Caco-2 (cell line): ENCODE measurements at regions not wholly inside any gene's neighbourhood (a gene's known extent, or its start where the extent isn't known, plus 50 kb on each side); places are given as distances from the start of the nearest gene placed in this dataset.

Experiments
- BruUV-seq: library from RNA; stranded (reverse); fragments of 400-500 nt; replicated peaks from 2 replicates; lab custom pipeline; 2021; lab: Mats Ljungman, UMichigan
- CTCF ChIA-PET: fragments of 300-600 bp; sonication (Branson Sonifier 250); formaldehyde crosslinking; loops from one replicate; lab custom pipeline; 2022; ENCODE audit warnings: antibody characterized with exemption; lab: Charles Lee
- POLR2A ChIA-PET: fragments of 300-600 bp; sonication (Branson Sonifier 250); formaldehyde crosslinking; loops from one replicate; lab custom pipeline; 2022; ENCODE audit warnings: antibody characterized with exemption; lab: Charles Lee
- DNase-seq, 2 experiments: peaks; one replicate each; pipeline versions ENCODE4 v3.0.0 to v3.0.0-alpha.2; 2020 to 2022
- H3K27me3 ChIP-seq: replicated peaks from 2 replicates; pipeline ENCODE4 v1.6.0; 2011; ENCODE audit warnings: low read length; ENCODE audit not compliant: control insufficient read depth, insufficient read depth
- H3K36me3 ChIP-seq: 2 replicates; pipeline ENCODE4 v1.5.1; 2011; ENCODE audit warnings: low read length; ENCODE audit not compliant: control insufficient read depth, insufficient read depth
- H3K4me1 ChIP-seq: fragments of 250-450 bp; sonication (Bioruptor Pico); 2 replicates; pipeline ENCODE4 v1.5.1; 2020; ENCODE audit warnings: mild to moderate bottlenecking
- H3K4me3 ChIP-seq: 2 replicates; pipeline ENCODE4 v1.5.1; 2011; ENCODE audit warnings: low read depth, mild to moderate bottlenecking, control low read depth, low read length
- H3K9me3 ChIP-seq: fragments of 250-450 bp; sonication (Bioruptor Pico); 2 replicates; pipeline ENCODE4 v1.5.1; 2020; ENCODE audit warnings: mild to moderate bottlenecking, moderate library complexity
- H3K27ac Mint-ChIP-seq: one replicate; pipeline ENCODE4 v1.8.0; 2022; ENCODE audit warnings: mixed read lengths; ENCODE audit not compliant: unreplicated experiment
- H3K27me3 Mint-ChIP-seq: one replicate; pipeline ENCODE4 v1.8.0; 2022; ENCODE audit warnings: mixed read lengths; ENCODE audit not compliant: insufficient read depth, unreplicated experiment
- H3K36me3 Mint-ChIP-seq: one replicate; pipeline ENCODE4 v1.8.0; 2022; ENCODE audit warnings: mild to moderate bottlenecking, mixed read lengths; ENCODE audit not compliant: insufficient read depth, unreplicated experiment
- H3K4me1 Mint-ChIP-seq: one replicate; pipeline ENCODE4 v1.8.0; 2022; ENCODE audit warnings: low read depth, mixed read lengths; ENCODE audit not compliant: unreplicated experiment
- H3K4me3 Mint-ChIP-seq: one replicate; pipeline ENCODE4 v1.8.0; 2022; ENCODE audit warnings: mild to moderate bottlenecking, moderate library complexity, mixed read lengths; ENCODE audit not compliant: unreplicated experiment
- H3K9me3 Mint-ChIP-seq: one replicate; pipeline ENCODE4 v1.8.0; 2022; ENCODE audit warnings: mixed read lengths; ENCODE audit not compliant: unreplicated experiment
- CTCF ChIP-seq, 2 experiments: fragments of 200-600 bp in 1 of 2; IDR thresholded peaks; 1 replicate in 1 of 2; 2 replicates in 1 of 2; pipeline versions ENCODE4 v1.5.1 to v1.8.0; 2011 to 2022; ENCODE audit warnings: antibody characterized with exemption in 1 of 2, control low read depth in 1 of 2, inconsistent platforms in 1 of 2, low read depth in 1 of 2, low read length in 1 of 2, mild to moderate bottlenecking in 1 of 2, moderate library complexity in 1 of 2; ENCODE audit not compliant: insufficient read depth in 1 of 2, severe bottlenecking in 1 of 2, unreplicated experiment in 1 of 2
- intact Hi-C: fragments of 100-400 bp; cut with micrococcal nuclease; formaldehyde crosslinking; loops from one replicate; pipeline ENCODE4 v1.10.0; 2022; ENCODE audit not compliant: unreplicated experiment

GRCh38 chr20:59392736-59393135 lies 92.3 kb downstream of the EDN3 start:
- H3K27me3 ChIP-seq, result no peaks in the 10 kb centered on the region
- CTCF ChIA-PET, result no interaction called here
- intact Hi-C loops, result no loop called here

GRCh38 chr20:59393142-59393541 lies 92.7 kb downstream of the EDN3 start:
- intact Hi-C loops, result no loop called here

More at GRCh38 chr20:59392736-59393135, 92.3 kb downstream of the EDN3 start:
- Mint-ChIP-seq H3K4me3 (no peak overlapping the region), H3K4me1 (no peaks in the 10 kb centered on the region), H3K36me3 (no peaks in the 10 kb centered on the region), H3K9me3 (peaks cover 10% of the 10 kb centered on the region), H3K27me3 (peaks cover 4% of the 10 kb centered on the region), H3K27ac (no peak overlapping the region)
- H3K9me3 ChIP-seq, result no peaks in the 10 kb centered on the region
- no peak overlapping the region for H3K4me3 ChIP-seq
- POLR2A ChIA-PET, result no interaction called here
- no TSS peak for BruUV-seq
- no peak for TF ChIP-seq CTCF (IDR thresholded peaks at IDR 0.05; ENCODE audit: insufficient read depth in 1 of 2, low read depth in 1 of 2, low read length in 1 of 2, severe bottlenecking in 1 of 2, unreplicated experiment in 1 of 2)
- no peak for DNase-seq
- no peaks in the 10 kb centered on the region for H3K4me1 ChIP-seq
- H3K36me3 ChIP-seq, result no peaks in the 10 kb centered on the region

GRCh38 chr20:59395729-59396128 lies 95.3 kb downstream of the EDN3 start:
- H3K9me3 ChIP-seq, result no peaks in the 10 kb centered on the region
- Mint-ChIP-seq H3K4me1 (no peaks in the 10 kb centered on the region), H3K4me3 (no peak overlapping the region), H3K9me3 (peaks cover 10% of the 10 kb centered on the region), H3K27me3 (peaks cover 4% of the 10 kb centered on the region), H3K36me3 (no peaks in the 10 kb centered on the region), H3K27ac (no peak overlapping the region)
- no peaks in the 10 kb centered on the region for H3K36me3 ChIP-seq
- BruUV-seq, result no TSS peak
- H3K4me1 ChIP-seq, result peaks cover 8% of the 10 kb centered on the region; the same call in 1 of the 2 replicates
- ChIA-PET POLR2A (no interaction called here), CTCF (interaction anchor here (0.5 to 2.0 kb wide), 3 partner anchors 8 to 388 kb away, joined by 3 to 4 read pairs (median 3); no protein-coding TSS in a partner anchor)
- intact Hi-C loops, result loop anchor here (2.0 kb wide), 1 partner anchor 101 kb away; no protein-coding TSS in a partner anchor
- H3K27me3 ChIP-seq, result no peaks in the 10 kb centered on the region
- no peak for TF ChIP-seq CTCF (IDR thresholded peaks at IDR 0.05; ENCODE audit: insufficient read depth in 1 of 2, low read depth in 1 of 2, low read length in 1 of 2, severe bottlenecking in 1 of 2, unreplicated experiment in 1 of 2)
- H3K4me3 ChIP-seq, result no peak overlapping the region
- DNase-seq, result no peak

More at GRCh38 chr20:59393142-59393541, 92.7 kb downstream of the EDN3 start:
- Histone ChIP-seq H3K27me3 (no peaks in the 10 kb centered on the region), H3K4me3 (no peak overlapping the region), H3K36me3 (no peaks in the 10 kb centered on the region), H3K4me1 (no peaks in the 10 kb centered on the region), H3K9me3 (no peaks in the 10 kb centered on the region)
- ChIA-PET POLR2A (no interaction called here), CTCF (no interaction called here)
- peaks cover 10% of the 10 kb centered on the region for H3K9me3 Mint-ChIP-seq
- BruUV-seq, result no TSS peak
- H3K4me1 Mint-ChIP-seq, result no peaks in the 10 kb centered on the region
- H3K36me3 Mint-ChIP-seq, result no peaks in the 10 kb centered on the region
- TF ChIP-seq CTCF (IDR thresholded peaks at IDR 0.05; ENCODE audit: insufficient read depth in 1 of 2, low read depth in 1 of 2, low read length in 1 of 2, severe bottlenecking in 1 of 2, unreplicated experiment in 1 of 2), result no peak
- H3K4me3 Mint-ChIP-seq, result no peak overlapping the region
- peaks cover 4% of the 10 kb centered on the region for H3K27me3 Mint-ChIP-seq
- no peak for DNase-seq
- no peak overlapping the region for H3K27ac Mint-ChIP-seq
